H9 (cell line): ENCODE measurements at regions not wholly inside any gene's neighbourhood (a gene's known extent, or its start where the extent isn't known, plus 50 kb on each side); places are given as distances from the start of the nearest gene placed in this dataset.

Source experiments
- DNase-seq: peaks from one replicate; pipeline ENCODE4 v3.0.0-alpha.2; 2017
- H2AFZ ChIP-seq: one replicate; pipeline ENCODE4 v1.6.1; 2013; ENCODE audit warnings: mild to moderate bottlenecking, low read length, control low read depth, moderate library complexity
- H2AK5ac ChIP-seq: 2 replicates; pipeline ENCODE4 v1.6.1; 2013; ENCODE audit warnings: low read length, control low read depth, mixed read lengths; ENCODE audit not compliant: insufficient read length
- H2BK120ac ChIP-seq: one replicate; pipeline ENCODE4 v1.6.1; 2013; ENCODE audit warnings: low read depth, mild to moderate bottlenecking, low read length, control low read depth, inconsistent platforms; ENCODE audit not compliant: poor library complexity, severe bottlenecking
- H2BK12ac ChIP-seq: 2 replicates; pipeline ENCODE4 v1.6.1; 2013; ENCODE audit warnings: low read length, control low read depth, mixed read lengths, low read depth; ENCODE audit not compliant: insufficient read length
- H2BK15ac ChIP-seq: 2 replicates; pipeline ENCODE4 v1.6.1; 2013; ENCODE audit warnings: low read depth, low read length, control low read depth
- H2BK20ac ChIP-seq: one replicate; pipeline ENCODE4 v1.6.1; 2013; ENCODE audit warnings: low read depth, mild to moderate bottlenecking, low read length, control low read depth, inconsistent platforms; ENCODE audit not compliant: poor library complexity, severe bottlenecking
- H2BK5ac ChIP-seq: 2 replicates; pipeline ENCODE4 v1.6.1; 2013; ENCODE audit warnings: low read length, control low read depth, mixed read lengths; ENCODE audit not compliant: insufficient read length
- H3K14ac ChIP-seq: 2 replicates; pipeline ENCODE4 v1.6.1; 2013; ENCODE audit warnings: low read length, control low read depth; ENCODE audit not compliant: insufficient read depth
- H3K18ac ChIP-seq: 2 replicates; pipeline ENCODE4 v1.6.1; 2013; ENCODE audit warnings: low read depth, mild to moderate bottlenecking, mixed read lengths, low read length, control low read depth; ENCODE audit not compliant: insufficient read length
- H3K23ac ChIP-seq: 2 replicates; pipeline ENCODE4 v1.6.1; 2013; ENCODE audit warnings: low read length, control low read depth, mixed read lengths, low read depth; ENCODE audit not compliant: insufficient read length
- H3K23me2 ChIP-seq: 2 replicates; pipeline ENCODE4 v1.6.1; 2013; ENCODE audit warnings: low read depth, mild to moderate bottlenecking, mixed read lengths, low read length, control low read depth; ENCODE audit not compliant: insufficient read length, poor library complexity, severe bottlenecking
- H3K27ac ChIP-seq: 2 replicates; pipeline ENCODE4 v1.5.1; 2013; ENCODE audit warnings: low read length, control low read depth, mixed read lengths, low read depth; ENCODE audit not compliant: insufficient read length
- H3K27me3 ChIP-seq: 2 replicates; pipeline ENCODE4 v1.6.1; 2013; ENCODE audit warnings: low read length, control low read depth, inconsistent platforms; ENCODE audit not compliant: insufficient read depth
- H3K4ac ChIP-seq: 2 replicates; pipeline ENCODE4 v1.6.1; 2013; ENCODE audit warnings: low read depth, mild to moderate bottlenecking, control low read depth, inconsistent platforms, low read length, moderate library complexity
- H3K4me1 ChIP-seq: 2 replicates; pipeline ENCODE4 v1.6.1; 2013; ENCODE audit warnings: low read length, control low read depth, inconsistent platforms; ENCODE audit not compliant: insufficient read depth
- H3K4me2 ChIP-seq: 2 replicates; pipeline ENCODE4 v1.6.1; 2013; ENCODE audit warnings: low read length, control low read depth, mixed read lengths; ENCODE audit not compliant: insufficient read length, insufficient read depth
- H3K56ac ChIP-seq: 2 replicates; pipeline ENCODE4 v1.6.1; 2013; ENCODE audit warnings: low read depth, mild to moderate bottlenecking, mixed read lengths, low read length, control low read depth; ENCODE audit not compliant: insufficient read length
- H3K79me1 ChIP-seq: 2 replicates; pipeline ENCODE4 v1.6.1; 2013; ENCODE audit warnings: low read depth, mild to moderate bottlenecking, moderate library complexity, low read length, control low read depth, inconsistent platforms; ENCODE audit not compliant: insufficient read depth, poor library complexity, severe bottlenecking
- H3K79me2 ChIP-seq: 2 replicates; pipeline ENCODE4 v1.6.1; 2013; ENCODE audit warnings: low read length, control low read depth, inconsistent platforms; ENCODE audit not compliant: insufficient read depth
- H3K9ac ChIP-seq: 2 replicates; pipeline ENCODE4 v1.6.1; 2013; ENCODE audit warnings: low read length, control low read depth, mixed read lengths; ENCODE audit not compliant: insufficient read length; ENCODE audit errors: extremely low read depth
- H3K9me3 ChIP-seq: one replicate; pipeline ENCODE4 v1.6.1; 2013; ENCODE audit warnings: low read depth, low read length, inconsistent platforms; ENCODE audit not compliant: control insufficient read depth
- H3T11ph ChIP-seq: one replicate; pipeline ENCODE4 v1.6.1; 2013; ENCODE audit warnings: mild to moderate bottlenecking, low read length, control low read depth, inconsistent platforms
- H4K20me1 ChIP-seq: one replicate; pipeline ENCODE4 v1.6.1; 2013; ENCODE audit not compliant: control insufficient read depth, insufficient read length, insufficient read depth
- H4K5ac ChIP-seq: 2 replicates; pipeline ENCODE4 v1.6.1; 2013; ENCODE audit warnings: low read depth, mild to moderate bottlenecking, mixed read lengths, low read length, control low read depth; ENCODE audit not compliant: insufficient read length
- H4K8ac ChIP-seq: replicated peaks from 2 replicates; pipeline ENCODE4 v1.6.1; 2013; ENCODE audit warnings: low read length, control low read depth, mixed read lengths, low read depth; ENCODE audit not compliant: insufficient read length
- H4K91ac ChIP-seq: 2 replicates; pipeline ENCODE4 v1.6.1; 2013; ENCODE audit warnings: low read depth, mild to moderate bottlenecking, moderate library complexity, mixed read lengths, low read length, control low read depth; ENCODE audit not compliant: insufficient read length
- H3K27ac Mint-ChIP-seq, 3 experiments: 2 replicates in 2 of 3; 3 replicates in 1 of 3; pipeline ENCODE4 v1.8.0; 2020 to 2021; ENCODE audit warnings: mixed read lengths in 3 of 3, mild to moderate bottlenecking in 1 of 3, moderate library complexity in 1 of 3
- H3K27me3 Mint-ChIP-seq: 2 replicates; pipeline ENCODE4 v1.8.0; 2021; ENCODE audit warnings: low read depth, mild to moderate bottlenecking, moderate library complexity, mixed read lengths
- H3K36me3 Mint-ChIP-seq, 3 experiments: 2 replicates in 2 of 3; 3 replicates in 1 of 3; pipeline ENCODE4 v1.8.0; 2020 to 2021; ENCODE audit warnings: low read depth in 3 of 3, mixed read lengths in 3 of 3; ENCODE audit not compliant: insufficient read depth in 1 of 3
- H3K4me1 Mint-ChIP-seq, 2 experiments: 2 replicates each; pipeline ENCODE4 v1.8.0; 2020; ENCODE audit warnings: mixed read lengths in 2 of 2
- H3K4me3 Mint-ChIP-seq, 2 experiments: 2 replicates in 1 of 2; 3 replicates in 1 of 2; pipeline ENCODE4 v1.8.0; 2020 to 2021; ENCODE audit warnings: mild to moderate bottlenecking in 2 of 2, mixed read lengths in 2 of 2, moderate library complexity in 1 of 2
- H3K9me3 Mint-ChIP-seq, 2 experiments: 2 replicates in 1 of 2; 3 replicates in 1 of 2; pipeline ENCODE4 v1.8.0; 2020; ENCODE audit warnings: mild to moderate bottlenecking in 2 of 2, mixed read lengths in 2 of 2, moderate library complexity in 1 of 2
- whole genome bisulfite sequencing: extraction: QIAGEN DNeasy Blood & Tissue Kit; methylation state at CpG from one replicate; pipeline ENCODE4 v1.1.7; 2013; ENCODE audit warnings: missing lambda C conversion rate, low lambda C conversion rate, mixed read lengths; ENCODE audit not compliant: insufficient read length; ENCODE audit errors: extremely low coverage; 5-methylcytosine and 5-hydroxymethylcytosine counted together
- TF ChIP-seq, protein P1 (sequence below): fragments of 200-600 bp; sonication (generic); conservative IDR thresholded peaks from 3 replicates; pipeline ENCODE4 v1.8.0; 2021; ENCODE audit warnings: antibody characterized with exemption, mild to moderate bottlenecking

GRCh38 chr18:60295674-60296073 is 76.9 kb downstream of the MC4R start:
- Histone ChIP-seq H2BK12ac (no peak overlapping the region), H2BK5ac (no peak overlapping the region), H2BK15ac (no peak overlapping the region), H4K5ac (no peak overlapping the region), H2AFZ (no peak overlapping the region), H3K27ac (no peak overlapping the region), H4K91ac (no peak overlapping the region), H4K20me1 (no peaks in the 10 kb centered on the region), H4K8ac (no peak overlapping the region), H3K14ac (no peak overlapping the region), H2BK20ac (no peak overlapping the region), H3K9me3 (no peaks in the 10 kb centered on the region), H3K27me3 (no peaks in the 10 kb centered on the region), H3K4ac (no peak overlapping the region), H3K18ac (no peak overlapping the region), H3K56ac (no peak overlapping the region), H3K23me2 (no peaks in the 10 kb centered on the region), H3K79me1 (no peaks in the 10 kb centered on the region), H3K4me1 (no peaks in the 10 kb centered on the region), H3K79me2 (no peaks in the 10 kb centered on the region), H3K23ac (no peak overlapping the region), H2AK5ac (no peak overlapping the region), H3T11ph (no peak overlapping the region), H3K4me2 (no peak overlapping the region), H3K9ac (no peak overlapping the region), H2BK120ac (no peak overlapping the region)
- Mint-ChIP-seq H3K27me3 (no peaks in the 10 kb centered on the region), H3K27ac (no peak overlapping the region), H3K36me3 (no peaks in the 10 kb centered on the region), H3K4me1 (no peaks in the 10 kb centered on the region), H3K4me3 (no peak overlapping the region), H3K9me3 (no peaks in the 10 kb centered on the region)
- WGBS: no CpG with 5 or more reads among the region's 4 CpGs
- no peak for DNase-seq
- TF ChIP-seq, protein P1, sequence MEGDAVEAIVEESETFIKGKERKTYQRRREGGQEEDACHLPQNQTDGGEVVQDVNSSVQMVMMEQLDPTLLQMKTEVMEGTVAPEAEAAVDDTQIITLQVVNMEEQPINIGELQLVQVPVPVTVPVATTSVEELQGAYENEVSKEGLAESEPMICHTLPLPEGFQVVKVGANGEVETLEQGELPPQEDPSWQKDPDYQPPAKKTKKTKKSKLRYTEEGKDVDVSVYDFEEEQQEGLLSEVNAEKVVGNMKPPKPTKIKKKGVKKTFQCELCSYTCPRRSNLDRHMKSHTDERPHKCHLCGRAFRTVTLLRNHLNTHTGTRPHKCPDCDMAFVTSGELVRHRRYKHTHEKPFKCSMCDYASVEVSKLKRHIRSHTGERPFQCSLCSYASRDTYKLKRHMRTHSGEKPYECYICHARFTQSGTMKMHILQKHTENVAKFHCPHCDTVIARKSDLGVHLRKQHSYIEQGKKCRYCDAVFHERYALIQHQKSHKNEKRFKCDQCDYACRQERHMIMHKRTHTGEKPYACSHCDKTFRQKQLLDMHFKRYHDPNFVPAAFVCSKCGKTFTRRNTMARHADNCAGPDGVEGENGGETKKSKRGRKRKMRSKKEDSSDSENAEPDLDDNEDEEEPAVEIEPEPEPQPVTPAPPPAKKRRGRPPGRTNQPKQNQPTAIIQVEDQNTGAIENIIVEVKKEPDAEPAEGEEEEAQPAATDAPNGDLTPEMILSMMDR: no peak
